OCI-LY7 (cell line): ENCODE measurements at regions not wholly inside any gene's neighbourhood (a gene's known extent, or its start where the extent isn't known, plus 50 kb on each side); places are given as distances from the start of the nearest gene placed in this dataset.
A peak's percentile ranks its signal among the peaks of the same experiment; 100 is the strongest.

Experiments
- BruUV-seq: library from RNA; stranded (reverse); fragments of 400-500 nt; replicated peaks from 2 replicates; lab custom pipeline; 2021; lab: Mats Ljungman, UMichigan
- CTCF ChIA-PET: fragments of 300-600 bp; sonication (Branson Sonifier 250); formaldehyde crosslinking; loops from one replicate; lab custom pipeline; 2022; ENCODE audit warnings: antibody characterized with exemption; ENCODE audit not compliant: unreplicated experiment; lab: Charles Lee
- POLR2A ChIA-PET: fragments of 300-600 bp; sonication (Branson Sonifier 250); formaldehyde crosslinking; loops from one replicate; lab custom pipeline; 2022; ENCODE audit warnings: antibody characterized with exemption; lab: Charles Lee
- DNase-seq: peaks from one replicate; pipeline ENCODE4 v3.0.0-alpha.2; 2015; ENCODE audit warnings: low spot score
- H2AFZ ChIP-seq: fragments of 200-600 bp; sonication (generic), shearing (Covaris generic); 2 replicates; pipeline ENCODE4 v1.6.1; 2014; ENCODE audit warnings: mild to moderate bottlenecking, antibody characterized with exemption, low read length, moderate library complexity
- H3K27ac ChIP-seq: fragments of 200-600 bp; sonication (generic); 2 replicates; pipeline ENCODE4 v1.5.1; 2014; ENCODE audit warnings: mixed run types, low read depth, mild to moderate bottlenecking, moderate library complexity, low read length, inconsistent platforms; ENCODE audit not compliant: poor library complexity, severe bottlenecking
- H3K36me3 ChIP-seq: fragments of 200-600 bp; sonication (generic); 2 replicates; pipeline ENCODE4 v1.6.1; 2014; ENCODE audit warnings: mild to moderate bottlenecking, antibody characterized with exemption, low read length, moderate library complexity, mixed read lengths; ENCODE audit not compliant: insufficient read depth
- H3K4me1 ChIP-seq: fragments of 200-600 bp; sonication (generic); 2 replicates; pipeline ENCODE4 v1.5.1; 2014; ENCODE audit warnings: mild to moderate bottlenecking, low read length; ENCODE audit not compliant: insufficient read depth, poor library complexity, severe bottlenecking
- H3K4me2 ChIP-seq: fragments of 200-600 bp; sonication (generic); 2 replicates; pipeline ENCODE4 v1.6.1; 2014; ENCODE audit warnings: mild to moderate bottlenecking, low read length
- H3K4me3 ChIP-seq: fragments of 200-600 bp; sonication (generic); 2 replicates; pipeline ENCODE4 v1.5.1; 2014; ENCODE audit warnings: mild to moderate bottlenecking, low read depth, low read length; ENCODE audit not compliant: poor library complexity, severe bottlenecking
- H3K79me2 ChIP-seq: fragments of 200-600 bp; sonication (generic); 2 replicates; pipeline ENCODE4 v1.6.1; 2016; ENCODE audit warnings: low read depth, mild to moderate bottlenecking, low read length, moderate library complexity, mixed read lengths; ENCODE audit not compliant: insufficient read depth
- H3K9me2 ChIP-seq: fragments of 200-600 bp; sonication (generic); 2 replicates; pipeline ENCODE4 v1.6.1; 2016; ENCODE audit warnings: mild to moderate bottlenecking, low read length, mixed read lengths; ENCODE audit not compliant: insufficient read depth
- H3K9me3 ChIP-seq: fragments of 200-600 bp; sonication (generic); 2 replicates; pipeline ENCODE4 v1.6.1; 2014; ENCODE audit warnings: mild to moderate bottlenecking, mixed run types, low read length, mixed read lengths
- H4K20me1 ChIP-seq: fragments of 200-600 bp; sonication (generic); 2 replicates; pipeline ENCODE4 v1.6.1; 2014; ENCODE audit warnings: mild to moderate bottlenecking, antibody characterized with exemption, low read length, moderate library complexity, mixed read lengths; ENCODE audit not compliant: insufficient read depth
- CTCF ChIP-seq: fragments of 200-600 bp; sonication (generic); conservative IDR thresholded peaks from 2 replicates; pipeline ENCODE4 v1.5.1; 2014; ENCODE audit warnings: mild to moderate bottlenecking, antibody characterized with exemption, low read length, moderate library complexity, mixed read lengths
- EZH2phosphoT487 ChIP-seq: fragments of 200-600 bp; sonication (generic); IDR thresholded peaks from 2 replicates; pipeline ENCODE4 v1.6.1; 2018; ENCODE audit warnings: low read depth, borderline replicate concordance, mild to moderate bottlenecking, mixed run types, antibody characterized with exemption, low read length, moderate library complexity, mixed read lengths
- intact Hi-C: fragments of 100-400 bp; cut with micrococcal nuclease; formaldehyde crosslinking; loops from one replicate; pipeline ENCODE4 v1.10.0; 2022; ENCODE audit not compliant: unreplicated experiment

GRCh38 chr17:5783851-5784250 lies 199.5 kb upstream of the NLRP1 start:
- Histone ChIP-seq H2AFZ (no peak overlapping the region), H3K27ac (no peak overlapping the region), H3K9me3 (peaks cover 9% of the 10 kb centered on the region; the same call in 1 of the 2 replicates), H3K4me1 (peaks cover 26% of the 10 kb centered on the region), H3K9me2 (no peaks in the 10 kb centered on the region), H3K36me3 (no peaks in the 10 kb centered on the region), H3K4me3 (no peak overlapping the region), H3K4me2 (no peak overlapping the region), H4K20me1 (no peaks in the 10 kb centered on the region), H3K79me2 (no peaks in the 10 kb centered on the region)
- POLR2A ChIA-PET, result no interaction called here
- intact Hi-C loops, result no loop called here
- no TSS peak for BruUV-seq
- TF ChIP-seq CTCF (no peak), EZH2phosphoT487 (no peak)
- CTCF ChIA-PET, result no interaction called here
- no peak for DNase-seq

- no peaks in the 10 kb centered on the region for H3K9me2 ChIP-seq
- peaks cover 26% of the 10 kb centered on the region for H3K4me1 ChIP-seq
- no peaks in the 10 kb centered on the region for H3K36me3 ChIP-seq
- peak overlapping the region; percentile 80; the same call in 1 of the 2 replicates for H2AFZ ChIP-seq
- no peaks in the 10 kb centered on the region for H3K79me2 ChIP-seq
- no TSS peak for BruUV-seq
- intact Hi-C loops, result no loop called here
- H3K9me3 ChIP-seq, result peaks cover 9% of the 10 kb centered on the region; the same call in 1 of the 2 replicates
- no peak for DNase-seq
- CTCF ChIA-PET, result no interaction called here
- peak overlapping the region; percentile 55 for H3K27ac ChIP-seq
- H3K4me2 ChIP-seq, result peak overlapping the region; percentile 67
- H4K20me1 ChIP-seq, result no peaks in the 10 kb centered on the region
- no peak for TF ChIP-seq EZH2phosphoT487
- no peak for TF ChIP-seq CTCF
- POLR2A ChIA-PET, result no interaction called here
- no peak overlapping the region for H3K4me3 ChIP-seq
Measured at GRCh38 chr17:5784791-5785190, 200.5 kb upstream of the NLRP1 start.

- ChIA-PET POLR2A (no interaction called here), CTCF (no interaction called here)
- Histone ChIP-seq H3K27ac (peak overlapping the region; percentile 55), H4K20me1 (no peaks in the 10 kb centered on the region), H2AFZ (peak overlapping the region; percentile 80), H3K4me2 (peak overlapping the region; percentile 67), H3K9me3 (peaks cover 9% of the 10 kb centered on the region; the same call in 1 of the 2 replicates), H3K79me2 (no peaks in the 10 kb centered on the region), H3K36me3 (no peaks in the 10 kb centered on the region), H3K4me1 (peaks cover 26% of the 10 kb centered on the region), H3K9me2 (no peaks in the 10 kb centered on the region), H3K4me3 (peak overlapping the region; percentile 38)
- TF ChIP-seq CTCF, result no peak
- no peak for TF ChIP-seq EZH2phosphoT487
- intact Hi-C loops, result no loop called here
- BruUV-seq, result no TSS peak
- peak; percentile 65 for DNase-seq
Measured at GRCh38 chr17:5785338-5785737, 201.0 kb upstream of the NLRP1 start.
